B cell (primary cell): ENCODE measurements at regions not wholly inside any gene's neighbourhood (a gene's known extent, or its start where the extent isn't known, plus 50 kb on each side); places are given as distances from the start of the nearest gene placed in this dataset.

Experiments
- ATAC-seq: fragments of 200-7000 bp; cut with Tn5 transposase; one replicate; pipeline ENCODE4 v1.10.0; 2021; ENCODE audit warnings: low read depth, mild to moderate bottlenecking, moderate number of reproducible peaks, moderate library complexity
- CTCF ChIA-PET: fragments of 350-600 bp; sonication (Branson Sonifier 250); formaldehyde crosslinking; loops from one replicate; lab custom pipeline; 2021; ENCODE audit warnings: antibody characterized with exemption, inconsistent platforms; lab: Charles Lee
- POLR2A ChIA-PET: fragments of 350-600 bp; sonication (Branson Sonifier 250); formaldehyde crosslinking; loops from one replicate; lab custom pipeline; 2021; ENCODE audit warnings: antibody characterized with exemption; lab: Charles Lee
- DNase-seq: peaks from one replicate; pipeline ENCODE4 v3.0.0; 2013
- H2AFZ ChIP-seq: 2 replicates; pipeline ENCODE4 v1.6.1; 2012; ENCODE audit warnings: mild to moderate bottlenecking, low read depth, low read length; ENCODE audit not compliant: insufficient read depth, poor library complexity, severe bottlenecking
- H3K27ac ChIP-seq, 2 donors: 1 replicate in 1 of 2; 2 replicates in 1 of 2; pipeline ENCODE4 v1.5.1; 2012 to 2013; ENCODE audit warnings: low read length in 2 of 2, mild to moderate bottlenecking in 2 of 2, moderate library complexity in 1 of 2
- H3K27me3 ChIP-seq, 4 experiments: fragments of 200-600 bp in 1 of 4; sonication (generic) in 1 of 4; replicated peaks in 1 of 4; 1 replicate in 2 of 4; 2 replicates in 2 of 4; pipeline versions ENCODE4 v1.6.1 to v1.7.0; 2013 to 2016; ENCODE audit warnings: low read length in 3 of 4, mild to moderate bottlenecking in 2 of 4, mixed read lengths in 1 of 4, moderate library complexity in 1 of 4; ENCODE audit not compliant: insufficient read depth in 4 of 4, control insufficient read depth in 3 of 4; ENCODE audit errors: control extremely low read depth in 1 of 4
- H3K36me3 ChIP-seq, 2 experiments: replicated peaks in 1 of 2; 1 replicate in 1 of 2; 2 replicates in 1 of 2; pipeline versions ENCODE4 v1.6.1 to v1.7.1; 2013; ENCODE audit warnings: low read length in 1 of 2; ENCODE audit not compliant: insufficient read depth in 2 of 2, control insufficient read depth in 1 of 2; ENCODE audit errors: control extremely low read depth in 1 of 2, extremely low read depth in 1 of 2
- H3K4me1 ChIP-seq, 2 donors: fragments of 200-600 bp in 1 of 2; sonication (generic) in 1 of 2; 1 replicate in 1 of 2; 2 replicates in 1 of 2; pipeline versions ENCODE4 v1.5.1 to v1.6.1; 2013 to 2017; ENCODE audit warnings: low read length in 2 of 2; ENCODE audit not compliant: control insufficient read depth in 2 of 2, insufficient read depth in 2 of 2
- H3K4me2 ChIP-seq: replicated peaks from 2 replicates; pipeline ENCODE3; 2012; ENCODE audit warnings: mild to moderate bottlenecking, low read depth, low read length; ENCODE audit not compliant: poor library complexity, severe bottlenecking
- H3K4me3 ChIP-seq, 5 experiments: fragments of 200-600 bp in 1 of 5; sonication (generic) in 1 of 5; 1 replicate in 3 of 5; 2 replicates in 2 of 5; pipeline versions ENCODE4 v1.5.1 to v1.7.0; 2011 to 2016; ENCODE audit warnings: low read length in 4 of 5, mild to moderate bottlenecking in 4 of 5, low read depth in 2 of 5, control low read depth in 1 of 5, moderate library complexity in 1 of 5; ENCODE audit not compliant: insufficient read depth in 1 of 5; ENCODE audit errors: control extremely low read depth in 1 of 5, extremely low read depth in 1 of 5
- H3K79me2 ChIP-seq: fragments of 200-600 bp; sonication (generic); one replicate; pipeline ENCODE4 v1.6.0; 2016; ENCODE audit warnings: low read length; ENCODE audit not compliant: control insufficient read depth, insufficient read depth
- H3K9ac ChIP-seq: fragments of 200-600 bp; sonication (generic); 2 replicates; pipeline ENCODE4 v1.6.1; 2017; ENCODE audit warnings: mild to moderate bottlenecking, low read length, moderate library complexity
- H3K9me3 ChIP-seq, 3 donors: one replicate each; pipeline versions ENCODE4 v1.6.1 to v1.7.1; 2013; ENCODE audit warnings: low read length in 2 of 3; ENCODE audit not compliant: control insufficient read depth in 2 of 3, insufficient read depth in 1 of 3; ENCODE audit errors: control extremely low read depth in 1 of 3
- H4K20me1 ChIP-seq: 2 replicates; pipeline ENCODE4 v1.6.0; 2012; ENCODE audit warnings: mild to moderate bottlenecking, low read length; ENCODE audit not compliant: insufficient read depth, control insufficient read depth, poor library complexity, severe bottlenecking
- H3K27ac Mint-ChIP-seq: one replicate; pipeline ENCODE4 v1.8.0; 2021; ENCODE audit warnings: mixed read lengths
- H3K27me3 Mint-ChIP-seq: one replicate; pipeline ENCODE4 v1.8.0; 2021; ENCODE audit warnings: mixed read lengths
- H3K4me1 Mint-ChIP-seq: one replicate; pipeline ENCODE4 v1.8.0; 2021; ENCODE audit warnings: mixed read lengths
- H3K4me3 Mint-ChIP-seq: one replicate; pipeline ENCODE4 v1.8.0; 2021; ENCODE audit warnings: mixed read lengths
- H3K9me3 Mint-ChIP-seq: one replicate; pipeline ENCODE4 v1.8.0; 2022; ENCODE audit warnings: mixed read lengths; ENCODE audit not compliant: insufficient read depth
- CTCF ChIP-seq: fragments of 200-600 bp; IDR thresholded peaks from one replicate; pipeline ENCODE4 v1.8.0; 2022; ENCODE audit warnings: antibody characterized with exemption, mild to moderate bottlenecking
- EZH2 ChIP-seq: IDR thresholded peaks from 2 replicates; pipeline ENCODE4 v1.6.1; 2012; ENCODE audit warnings: borderline replicate concordance, low read depth, mild to moderate bottlenecking, moderate library complexity, low read length; ENCODE audit not compliant: insufficient read depth, poor library complexity, severe bottlenecking
- WGBS: methylation state at CpG from one replicate; pipeline ENCODE4 v1.1.5; 2013; ENCODE audit warnings: missing lambda C conversion rate; ENCODE audit not compliant: insufficient coverage; 5-methylcytosine and 5-hydroxymethylcytosine counted together
- intact Hi-C: fragments of 100-400 bp; cut with micrococcal nuclease; formaldehyde crosslinking; loops from one replicate; pipeline ENCODE4 v1.10.0; 2022

GRCh38 chr18:41621177-41621576 is 333.9 kb upstream of the PIK3C3 start:
- no CpG with 5 or more reads among the region's 1 CpG for WGBS
- no peak for TF ChIP-seq EZH2
- TF ChIP-seq CTCF = no peak
- Histone ChIP-seq H4K20me1 (no peaks in the 10 kb centered on the region), H3K27ac (no peak overlapping the region), H3K4me3 (no peak overlapping the region), H3K36me3 (no peaks in the 10 kb centered on the region), H3K4me2 (no peak overlapping the region), H3K4me1 (no peaks in the 10 kb centered on the region), H3K9me3 (no peaks in the 10 kb centered on the region), H3K9ac (no peak overlapping the region), H3K27me3 (no peaks in the 10 kb centered on the region), H2AFZ (no peak overlapping the region), H3K79me2 (no peaks in the 10 kb centered on the region)
- POLR2A ChIA-PET = no interaction called here
- no peak for ATAC-seq
- Mint-ChIP-seq H3K4me3 (no peak overlapping the region), H3K9me3 (no peaks in the 10 kb centered on the region), H3K4me1 (no peaks in the 10 kb centered on the region), H3K27me3 (no peaks in the 10 kb centered on the region), H3K27ac (no peak overlapping the region)
- no peak for DNase-seq
- CTCF ChIA-PET = no interaction called here
- intact Hi-C loops = no loop called here

- ATAC-seq = no peak
- no peaks in the 10 kb centered on the region for H3K27me3 Mint-ChIP-seq
- H3K4me3 ChIP-seq = no peak overlapping the region
These were observed 336.9 kb upstream of the PIK3C3 start for GRCh38 chr18:41618147-41618546.

More at GRCh38 chr18:41618147-41618546, 336.9 kb upstream of the PIK3C3 start:
- H4K20me1 ChIP-seq = no peaks in the 10 kb centered on the region
- no peaks in the 10 kb centered on the region for H3K4me1 ChIP-seq
- no peak overlapping the region for H2AFZ ChIP-seq
- intact Hi-C loops = no loop called here
- no peaks in the 10 kb centered on the region for H3K9me3 ChIP-seq
- TF ChIP-seq CTCF = no peak
- no peak for TF ChIP-seq EZH2
- no peaks in the 10 kb centered on the region for H3K36me3 ChIP-seq
- H3K27ac ChIP-seq = no peak overlapping the region
- H3K4me1 Mint-ChIP-seq = no peaks in the 10 kb centered on the region
- H3K79me2 ChIP-seq = no peaks in the 10 kb centered on the region
- no peak overlapping the region for H3K4me3 Mint-ChIP-seq
- H3K27me3 ChIP-seq = no peaks in the 10 kb centered on the region
- POLR2A ChIA-PET = no interaction called here
- WGBS = no CpG with 5 or more reads among the region's 1 CpG
- no peak for DNase-seq
- H3K9me3 Mint-ChIP-seq = no peaks in the 10 kb centered on the region
- no peak overlapping the region for H3K27ac Mint-ChIP-seq
- no peak overlapping the region for H3K4me2 ChIP-seq
- no peak overlapping the region for H3K9ac ChIP-seq
- CTCF ChIA-PET = no interaction called here
